MCF 10A (cell line): ENCODE measurements at regions not wholly inside any gene's neighbourhood (a gene's known extent, or its start where the extent isn't known, plus 50 kb on each side); places are given as distances from the start of the nearest gene placed in this dataset.

Source experiments
- BruUV-seq: library from RNA; stranded (reverse); fragments of 400-500 nt; replicated peaks from 2 replicates; lab custom pipeline; 2021; lab: Mats Ljungman, UMichigan
- CTCF ChIA-PET: fragments of 300-600 bp; sonication (Branson Sonifier 250); formaldehyde crosslinking; extraction: SDS; loops from one replicate; lab custom pipeline; 2021; ENCODE audit warnings: antibody characterized with exemption, inconsistent platforms; lab: Yijun Ruan, JAX
- POLR2A ChIA-PET: fragments of 300-600, 350-650 bp; sonication (Branson Sonifier 250); formaldehyde crosslinking; extraction: SDS; loops from one replicate; lab custom pipeline; 2020; ENCODE audit warnings: antibody characterized with exemption, inconsistent platforms; lab: Yijun Ruan, JAX
- DNase-seq: peaks from one replicate; pipeline ENCODE4 v3.0.0-alpha.2; 2018; ENCODE audit not compliant: unreplicated experiment
- H3K27ac Mint-ChIP-seq: one replicate; pipeline ENCODE4 v1.8.0; 2022; ENCODE audit warnings: mild to moderate bottlenecking, low read depth, mixed read lengths; ENCODE audit not compliant: unreplicated experiment
- H3K27me3 Mint-ChIP-seq: one replicate; pipeline ENCODE4 v1.8.0; 2022; ENCODE audit warnings: mixed read lengths; ENCODE audit not compliant: insufficient read depth, unreplicated experiment
- H3K36me3 Mint-ChIP-seq: one replicate; pipeline ENCODE4 v1.8.0; 2022; ENCODE audit warnings: mild to moderate bottlenecking, moderate library complexity, mixed read lengths; ENCODE audit not compliant: insufficient read depth, unreplicated experiment
- H3K4me1 Mint-ChIP-seq: one replicate; pipeline ENCODE4 v1.8.0; 2022; ENCODE audit warnings: mixed read lengths; ENCODE audit not compliant: insufficient read depth, unreplicated experiment
- H3K4me3 Mint-ChIP-seq: one replicate; pipeline ENCODE4 v1.8.0; 2022; ENCODE audit warnings: mild to moderate bottlenecking, moderate library complexity, mixed read lengths; ENCODE audit not compliant: unreplicated experiment
- H3K9me3 Mint-ChIP-seq: one replicate; pipeline ENCODE4 v1.8.0; 2022; ENCODE audit warnings: mixed read lengths; ENCODE audit not compliant: unreplicated experiment
- CTCF ChIP-seq: fragments of 200-600 bp; IDR thresholded peaks from one replicate; pipeline ENCODE4 v1.8.0; 2022; ENCODE audit warnings: antibody characterized with exemption, mild to moderate bottlenecking; ENCODE audit not compliant: unreplicated experiment
- intact Hi-C: fragments of 100-400 bp; cut with micrococcal nuclease; formaldehyde crosslinking; loops from 2 replicates; pipeline ENCODE4 v1.14.1; 2022

- ChIA-PET CTCF (interaction anchor here (0.6 to 4.2 kb wide), 5 partner anchors 10 to 261 kb away, joined by 3 to 10 read pairs (median 4); no protein-coding TSS in a partner anchor), POLR2A (interaction anchor here (1.0 to 3.7 kb wide), 4 partner anchors 11 to 58 kb away, joined by 3 to 19 read pairs (median 6); no protein-coding TSS in a partner anchor)
- Mint-ChIP-seq H3K4me3 (no peak overlapping the region), H3K27ac (no peak overlapping the region), H3K4me1 (peaks cover 21% of the 10 kb centered on the region), H3K9me3 (peaks cover 6% of the 10 kb centered on the region), H3K36me3 (no peaks in the 10 kb centered on the region), H3K27me3 (no peaks in the 10 kb centered on the region)
- TF ChIP-seq CTCF, result no peak
- DNase-seq, result no peak
- intact Hi-C loops, result no loop called here
- no TSS peak for BruUV-seq
These were observed 56.7 kb upstream of the NTPCR start for GRCh38 chr1:232893481-232894313.

- intact Hi-C loops, result no loop called here
- no peak overlapping the region for H3K27ac Mint-ChIP-seq
- no peak overlapping the region for H3K4me3 Mint-ChIP-seq
- no peak for DNase-seq
- BruUV-seq, result no TSS peak
- ChIA-PET POLR2A (interaction anchor here (1.0 to 3.7 kb wide), 4 partner anchors 10 to 57 kb away, joined by 3 to 19 read pairs (median 4); no protein-coding TSS in a partner anchor), CTCF (interaction anchor here (0.6 to 4.2 kb wide), 4 partner anchors 11 to 97 kb away, joined by 3 to 10 read pairs (median 4); no protein-coding TSS in a partner anchor)
- no peaks in the 10 kb centered on the region for H3K27me3 Mint-ChIP-seq
- H3K36me3 Mint-ChIP-seq, result no peaks in the 10 kb centered on the region
- TF ChIP-seq CTCF, result no peak
- peaks cover 21% of the 10 kb centered on the region for H3K4me1 Mint-ChIP-seq
- peaks cover 6% of the 10 kb centered on the region for H3K9me3 Mint-ChIP-seq
These were observed 56.0 kb upstream of the NTPCR start for GRCh38 chr1:232894436-232894835.

- DNase-seq, result no peak
- H3K36me3 Mint-ChIP-seq, result no peaks in the 10 kb centered on the region
- ChIA-PET CTCF (no interaction called here), POLR2A (no interaction called here)
- intact Hi-C loops, result no loop called here
- no peak overlapping the region for H3K4me3 Mint-ChIP-seq
- no peak for TF ChIP-seq CTCF
- no peaks in the 10 kb centered on the region for H3K4me1 Mint-ChIP-seq
- BruUV-seq, result no TSS peak
- no peaks in the 10 kb centered on the region for H3K27me3 Mint-ChIP-seq
- H3K27ac Mint-ChIP-seq, result no peak overlapping the region
- H3K9me3 Mint-ChIP-seq, result no peaks in the 10 kb centered on the region
These were observed 52.4 kb upstream of the NTPCR start for GRCh38 chr1:232897949-232898465.

- BruUV-seq, result no TSS peak
- ChIA-PET CTCF (interaction anchor here (1.0 to 1.1 kb wide), 2 partner anchors 23 to 29 kb away, joined by 3 read pairs; no protein-coding TSS in a partner anchor), POLR2A (interaction anchor here (1.2 kb wide), 1 partner anchor 131 kb away, joined by 4 read pairs; no protein-coding TSS in a partner anchor)
- TF ChIP-seq CTCF, result no peak
- H3K27me3 Mint-ChIP-seq, result no peaks in the 10 kb centered on the region
- H3K4me3 Mint-ChIP-seq, result no peak overlapping the region
- H3K36me3 Mint-ChIP-seq, result no peaks in the 10 kb centered on the region
- no peak overlapping the region for H3K27ac Mint-ChIP-seq
- no peak for DNase-seq
- no peaks in the 10 kb centered on the region for H3K9me3 Mint-ChIP-seq
- H3K4me1 Mint-ChIP-seq, result no peaks in the 10 kb centered on the region
- intact Hi-C loops, result no loop called here
These were observed 51.1 kb upstream of the NTPCR start for GRCh38 chr1:232899268-232899667.
